Fibroblast of upper back skin (primary cell): ENCODE measurements at regions not wholly inside any gene's neighbourhood (a gene's known extent, or its start where the extent isn't known, plus 50 kb on each side); places are given as distances from the start of the nearest gene placed in this dataset.

Source experiments
- DNase-seq: peaks from one replicate; pipeline ENCODE4 v3.0.0-alpha.2; 2013

DNA sequence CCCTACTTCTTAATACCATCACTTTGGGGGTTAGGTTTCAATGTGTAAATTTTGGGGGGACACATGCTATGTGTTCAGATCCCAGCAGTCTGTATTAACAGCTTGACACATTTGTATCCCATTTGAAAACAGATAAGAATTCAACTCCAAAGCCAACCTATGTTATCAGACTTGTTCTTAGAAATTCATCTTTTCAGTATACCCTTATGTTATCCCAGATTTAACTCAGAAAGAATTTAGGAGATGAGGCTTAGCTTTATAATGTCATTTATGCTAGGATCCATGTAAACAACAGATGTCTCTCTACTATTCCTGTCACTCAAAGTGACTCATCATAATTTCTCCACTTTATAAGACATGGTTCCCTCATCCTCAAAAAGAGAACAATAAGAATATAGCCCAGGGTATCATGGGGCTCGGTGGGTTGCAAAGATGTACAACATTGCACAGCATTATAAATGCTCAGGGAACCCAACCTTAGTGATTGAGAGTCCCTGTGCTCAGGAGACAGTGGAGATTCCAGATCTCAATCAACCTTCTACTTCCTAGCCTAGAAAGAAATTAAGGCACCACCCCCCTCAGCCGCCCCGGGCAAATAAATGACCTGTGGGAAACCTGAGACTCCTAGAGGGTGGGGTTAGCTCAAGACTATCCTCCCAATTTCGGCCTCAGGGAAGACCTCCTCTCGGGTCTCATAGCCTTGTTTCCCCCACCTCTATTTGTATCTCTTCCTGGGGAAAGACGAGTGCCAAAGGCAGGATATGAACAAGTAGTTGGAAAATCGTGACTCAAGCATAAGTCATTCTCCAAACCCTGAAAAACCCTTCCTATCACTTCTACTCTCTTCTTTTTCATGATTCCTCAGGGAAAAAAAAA lies 265.1 kb upstream of the CAMK1G start:
- peak; percentile 53 for DNase-seq

DNA sequence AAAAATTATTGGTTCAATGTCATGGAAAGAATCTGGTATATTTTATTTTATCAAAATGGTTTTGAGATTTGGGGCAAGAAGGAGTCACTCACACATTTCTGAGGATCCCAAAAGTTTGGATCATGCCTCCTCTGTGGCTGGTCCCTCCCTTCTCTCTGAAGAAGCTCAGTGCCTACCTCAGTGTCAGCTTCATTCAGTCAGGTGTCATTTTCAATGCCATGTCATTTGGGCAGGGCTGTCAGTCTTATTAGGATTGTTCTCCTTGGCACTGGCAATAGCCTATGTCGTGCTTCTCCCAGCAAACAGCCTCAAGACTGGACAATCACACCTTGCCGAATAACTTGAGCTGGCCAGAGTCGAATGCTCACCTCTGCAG lies 264.5 kb upstream of the CAMK1G start:
- no peak for DNase-seq

DNA sequence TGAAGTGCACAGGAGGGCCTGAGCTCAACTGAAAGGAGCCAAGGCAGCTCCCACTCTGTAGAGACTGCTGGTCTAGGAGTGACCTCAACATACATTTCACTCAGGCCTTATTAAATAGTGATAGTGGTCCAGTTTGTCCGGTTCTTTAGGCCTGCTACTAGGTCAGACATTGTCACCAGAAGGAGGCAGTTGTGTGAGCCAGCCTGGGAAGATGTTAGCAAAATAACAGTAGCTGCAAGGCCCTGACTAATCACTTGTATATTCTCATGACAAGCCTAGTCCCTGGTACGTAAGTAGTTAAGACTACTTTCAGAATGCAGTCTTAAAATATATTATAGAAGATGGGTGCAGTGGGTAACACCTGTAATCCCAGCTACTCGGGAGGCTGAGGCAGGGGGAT lies 264.0 kb upstream of the CAMK1G start:
- DNase-seq = peak; percentile 24

DNA sequence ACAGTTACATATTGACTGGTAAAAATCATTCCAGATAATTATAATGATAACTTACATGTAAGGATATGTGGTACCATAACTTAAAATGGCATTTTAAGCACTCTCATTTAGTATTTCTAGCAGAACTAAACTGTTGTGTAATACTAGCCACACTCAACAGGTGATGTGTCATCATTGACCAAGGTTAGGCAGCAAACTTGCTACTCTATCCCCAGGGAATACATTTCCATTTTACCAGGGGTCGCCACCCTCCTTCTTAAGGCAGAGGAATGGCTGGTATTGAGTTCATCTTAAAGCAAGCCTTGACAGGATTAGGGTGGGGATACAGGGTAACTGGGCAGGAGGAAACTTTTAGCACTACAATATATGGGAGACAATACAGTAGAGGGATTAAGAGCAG lies 259.8 kb upstream of the CAMK1G start:
- DNase-seq = peak; percentile 31

DNA sequence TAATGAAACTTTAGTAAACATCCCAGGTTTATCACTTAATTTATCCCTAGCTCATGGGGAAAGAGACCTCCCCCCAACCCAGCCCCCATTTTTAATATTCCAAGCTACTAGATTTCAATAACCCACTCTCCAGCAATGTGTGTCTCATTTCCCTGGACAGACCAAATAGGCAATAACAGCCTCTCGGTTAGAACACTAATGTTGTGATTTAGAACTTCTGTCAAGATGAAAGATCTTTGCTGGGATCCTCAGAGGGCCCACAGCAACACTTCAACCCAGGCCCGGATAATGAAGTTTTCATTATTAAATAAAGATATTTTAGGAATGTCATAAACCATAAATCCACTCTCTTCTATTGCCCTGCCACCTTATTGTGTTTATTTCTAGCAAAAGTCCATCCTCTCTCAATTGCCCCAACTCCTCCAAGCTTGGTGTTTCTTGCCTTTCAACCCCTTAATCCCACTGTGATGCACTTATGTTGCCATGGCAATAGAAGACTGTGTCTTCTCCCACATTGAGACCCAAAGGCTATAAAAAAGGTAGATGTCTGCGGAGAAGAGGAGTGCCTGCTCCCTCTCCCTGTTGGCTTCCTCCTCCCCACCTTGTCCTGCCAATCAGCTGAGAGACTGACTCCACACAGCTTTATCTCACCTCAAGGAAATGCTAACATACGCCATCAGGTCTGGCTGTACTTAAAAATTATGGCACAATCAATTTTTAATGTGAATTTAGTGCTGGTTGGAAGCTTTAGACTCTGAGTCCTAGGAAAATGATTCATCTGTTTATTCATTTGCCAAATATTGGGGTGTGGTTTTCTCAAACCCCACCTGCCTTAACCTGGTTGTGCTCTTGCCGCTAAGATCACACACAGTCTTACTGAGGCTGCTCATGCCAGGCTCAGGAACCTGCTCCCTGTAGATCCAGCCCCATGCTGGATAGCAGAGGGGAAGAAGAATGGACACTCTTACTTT lies 258.3 kb upstream of the CAMK1G start:
- no peak for DNase-seq

DNA sequence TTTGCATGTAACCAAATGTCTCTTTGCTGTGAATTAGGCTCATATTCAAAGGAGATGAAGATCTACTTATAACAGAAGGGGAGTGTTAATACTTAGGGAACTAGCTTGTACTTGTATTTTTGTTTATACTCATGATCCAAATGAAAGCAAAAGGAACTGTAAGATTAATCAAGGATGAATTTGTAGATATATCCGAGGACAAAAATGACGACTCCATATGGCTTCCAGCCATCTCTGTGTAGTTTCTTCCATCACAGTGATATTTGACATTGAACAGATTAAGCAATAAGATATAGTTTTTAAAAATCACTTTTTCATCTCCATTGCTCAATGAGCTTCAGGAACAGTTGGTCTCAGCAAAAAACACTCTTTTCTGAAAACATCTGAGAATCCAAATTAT lies 257.4 kb upstream of the CAMK1G start:
- no peak for DNase-seq

DNA sequence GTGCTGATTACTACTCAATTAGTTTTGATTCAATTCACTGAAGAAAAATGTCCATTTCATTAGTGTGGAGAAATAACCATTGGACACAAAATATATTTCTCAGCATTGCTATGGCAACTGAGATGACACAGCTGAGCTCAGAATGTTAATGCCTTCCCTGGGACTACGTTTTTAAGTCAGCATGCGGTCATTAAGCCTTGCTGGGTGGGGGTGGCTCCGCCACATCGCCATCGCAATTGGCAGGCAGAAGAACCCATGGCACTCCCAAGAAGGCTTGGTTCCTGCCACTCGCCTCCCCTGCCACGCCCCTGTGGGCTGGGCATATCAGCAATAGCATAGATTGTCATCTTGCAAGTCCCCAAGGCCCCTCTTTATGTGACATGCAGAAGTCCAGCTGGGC lies 256.7 kb upstream of the CAMK1G start:
- peak; percentile 15 for DNase-seq

DNA sequence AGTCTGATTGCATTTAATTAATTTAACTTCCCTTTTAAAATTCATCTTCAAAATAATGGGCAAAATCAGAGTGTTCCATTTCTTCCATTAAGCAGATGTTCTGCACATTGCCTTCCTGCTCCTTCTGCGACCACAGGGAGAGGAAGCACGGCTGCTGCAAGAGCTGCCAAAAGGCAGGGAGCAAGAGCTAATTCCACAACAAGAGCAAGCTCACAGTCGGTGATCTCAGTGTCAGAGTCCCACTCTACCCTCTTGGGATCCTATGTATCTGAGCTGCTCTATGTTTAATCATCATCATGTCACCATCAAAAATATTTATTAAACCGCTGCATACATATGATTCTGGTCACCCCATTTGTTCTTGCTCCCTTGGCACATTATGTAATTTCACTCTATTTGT lies 255.3 kb upstream of the CAMK1G start:
- peak; percentile 56 for DNase-seq

DNA sequence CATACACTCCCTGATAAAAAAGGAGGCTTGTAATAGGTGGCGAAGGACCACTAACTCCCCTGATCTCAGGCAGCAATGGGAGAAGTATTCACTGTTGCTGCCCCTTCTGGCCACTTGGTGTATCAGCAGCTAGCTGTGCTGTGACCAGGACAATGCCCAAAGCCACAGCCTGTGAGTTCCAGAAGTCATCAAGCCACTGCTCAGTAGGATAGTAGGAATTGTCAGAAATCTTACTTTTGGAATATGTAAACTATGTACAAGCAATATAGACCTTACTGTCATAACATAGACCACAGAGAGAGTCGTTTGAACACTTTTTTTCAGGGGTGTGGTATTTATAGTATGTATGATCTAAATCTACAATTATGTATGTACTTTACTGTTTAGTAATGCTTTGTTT lies 248.3 kb upstream of the CAMK1G start:
- peak; percentile 40 for DNase-seq

DNA sequence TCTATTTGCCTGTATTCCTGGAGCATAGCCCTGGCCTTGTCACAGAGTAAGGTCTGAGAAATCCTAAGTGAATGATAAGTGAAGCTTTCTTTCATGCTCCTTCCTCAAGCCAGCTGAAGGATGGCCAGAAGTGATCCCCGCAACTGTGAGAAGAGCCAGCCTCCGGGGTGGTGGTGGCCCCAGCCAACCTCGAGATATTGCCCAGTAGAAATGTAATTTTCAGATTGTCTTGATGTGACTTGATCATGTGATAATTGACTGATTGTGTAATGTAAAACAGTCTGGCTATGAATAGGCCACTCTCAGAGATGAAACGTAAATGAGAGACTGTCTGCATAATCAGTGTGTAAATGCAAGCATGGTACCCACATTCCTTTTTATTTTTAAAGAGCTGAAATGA lies 242.4 kb upstream of the CAMK1G start:
- DNase-seq = no peak

DNA sequence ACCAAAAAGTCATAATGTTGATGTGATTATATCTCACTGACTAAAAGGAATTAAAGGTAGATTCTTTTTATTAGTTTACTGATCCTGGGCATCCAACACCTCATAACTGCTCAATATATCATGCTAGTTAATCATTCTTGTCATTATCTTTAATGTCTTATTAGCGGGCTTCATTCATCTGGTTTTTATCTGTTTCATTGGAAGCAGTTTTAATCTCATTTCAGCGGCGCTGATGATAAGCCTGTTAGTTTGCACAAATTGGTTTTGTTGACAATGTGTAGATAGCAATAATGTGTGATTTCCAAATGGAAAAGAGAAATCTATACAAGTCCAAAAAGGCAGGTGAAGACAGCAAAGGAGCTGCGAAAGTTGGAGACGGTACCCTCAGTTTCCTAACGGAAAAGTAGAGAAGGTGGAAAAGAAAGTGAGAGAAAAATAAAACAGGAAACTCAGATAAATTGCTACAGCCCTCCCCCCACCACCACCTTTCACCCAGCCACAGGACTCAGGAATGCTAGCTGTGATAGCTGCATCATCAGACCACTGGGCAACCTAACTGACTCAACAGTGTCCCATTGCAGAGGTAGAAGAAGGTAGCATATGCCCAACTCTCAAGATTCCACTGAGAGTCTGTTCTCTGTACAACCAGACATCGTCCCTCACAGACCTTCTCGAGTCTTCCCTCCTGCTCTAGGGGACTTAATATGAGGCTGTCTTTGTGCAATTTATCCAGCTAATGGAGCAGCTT lies 241.7 kb upstream of the CAMK1G start:
- DNase-seq = no peak

DNA sequence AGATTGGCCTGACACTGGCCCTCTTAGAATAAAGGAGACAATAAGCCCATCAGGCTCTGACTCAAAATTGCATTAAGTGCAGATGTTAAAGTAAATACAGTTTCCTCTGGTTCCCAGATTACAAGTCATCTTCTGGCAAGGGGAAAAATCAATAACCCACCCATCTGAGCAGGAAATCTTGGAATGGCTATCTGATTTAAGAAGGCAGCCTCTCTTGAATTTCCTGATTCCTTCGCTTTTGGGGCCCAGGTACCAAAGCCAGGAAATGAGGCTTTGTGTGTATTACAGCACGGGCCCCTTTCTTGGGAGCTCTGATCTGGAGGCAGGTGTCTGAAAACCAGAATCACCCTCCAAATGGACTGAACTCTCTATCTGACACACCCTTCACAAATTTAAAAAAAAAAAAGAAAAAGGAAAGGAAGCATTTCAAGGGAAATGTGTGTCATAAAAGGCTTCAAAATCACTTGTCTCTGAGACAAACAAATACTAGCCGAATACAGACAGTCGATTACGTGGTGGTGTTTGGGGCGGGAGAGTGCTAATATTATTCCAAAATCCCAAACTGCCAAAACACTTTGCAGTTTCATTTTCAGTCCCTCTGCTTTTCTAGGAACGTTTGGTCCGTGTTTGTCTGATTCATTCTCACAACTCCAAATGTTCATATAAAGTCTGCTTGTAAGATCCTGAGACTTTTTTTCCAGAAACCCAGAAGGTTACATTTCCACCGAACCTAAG lies 240.9 kb upstream of the CAMK1G start:
- no peak for DNase-seq

DNA sequence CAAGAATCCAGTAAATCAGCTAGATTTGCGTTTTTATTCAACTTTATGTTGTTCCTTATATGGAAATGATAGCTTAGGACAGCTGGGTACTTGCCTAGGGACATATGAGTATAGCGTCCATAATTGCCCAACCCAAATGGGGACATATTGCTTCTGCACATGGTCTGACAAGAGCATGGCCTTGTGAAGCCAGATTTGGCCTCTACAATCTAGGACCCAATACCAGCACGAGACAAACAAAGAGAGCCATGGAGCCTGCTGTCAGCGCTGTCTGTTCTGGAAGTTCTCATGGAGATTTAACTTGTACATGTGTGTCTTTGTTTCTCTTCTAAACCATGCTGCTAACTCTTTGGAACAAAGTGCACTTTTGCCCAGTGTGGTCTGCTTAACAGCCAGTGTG lies 240.0 kb upstream of the CAMK1G start:
- no peak for DNase-seq

DNA sequence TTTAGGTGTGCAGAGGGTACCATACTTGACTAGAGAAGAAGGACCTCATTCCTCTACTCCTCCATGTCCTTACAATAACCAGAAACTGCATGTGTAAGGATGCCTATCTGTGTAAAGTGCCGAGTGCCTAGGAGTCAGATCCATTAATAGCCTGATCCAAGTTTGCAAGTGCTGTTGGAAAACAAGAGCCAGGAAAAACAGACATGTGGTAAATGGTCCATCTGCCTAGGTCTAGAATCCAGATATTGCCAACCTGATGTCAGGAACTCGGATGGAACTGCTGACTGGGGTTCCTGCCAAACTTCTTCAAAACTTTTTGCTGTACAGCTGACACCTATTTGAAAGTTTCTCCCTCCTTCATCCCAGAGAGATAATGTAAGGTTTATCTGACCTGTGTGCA lies 239.4 kb upstream of the CAMK1G start:
- DNase-seq = no peak

DNA sequence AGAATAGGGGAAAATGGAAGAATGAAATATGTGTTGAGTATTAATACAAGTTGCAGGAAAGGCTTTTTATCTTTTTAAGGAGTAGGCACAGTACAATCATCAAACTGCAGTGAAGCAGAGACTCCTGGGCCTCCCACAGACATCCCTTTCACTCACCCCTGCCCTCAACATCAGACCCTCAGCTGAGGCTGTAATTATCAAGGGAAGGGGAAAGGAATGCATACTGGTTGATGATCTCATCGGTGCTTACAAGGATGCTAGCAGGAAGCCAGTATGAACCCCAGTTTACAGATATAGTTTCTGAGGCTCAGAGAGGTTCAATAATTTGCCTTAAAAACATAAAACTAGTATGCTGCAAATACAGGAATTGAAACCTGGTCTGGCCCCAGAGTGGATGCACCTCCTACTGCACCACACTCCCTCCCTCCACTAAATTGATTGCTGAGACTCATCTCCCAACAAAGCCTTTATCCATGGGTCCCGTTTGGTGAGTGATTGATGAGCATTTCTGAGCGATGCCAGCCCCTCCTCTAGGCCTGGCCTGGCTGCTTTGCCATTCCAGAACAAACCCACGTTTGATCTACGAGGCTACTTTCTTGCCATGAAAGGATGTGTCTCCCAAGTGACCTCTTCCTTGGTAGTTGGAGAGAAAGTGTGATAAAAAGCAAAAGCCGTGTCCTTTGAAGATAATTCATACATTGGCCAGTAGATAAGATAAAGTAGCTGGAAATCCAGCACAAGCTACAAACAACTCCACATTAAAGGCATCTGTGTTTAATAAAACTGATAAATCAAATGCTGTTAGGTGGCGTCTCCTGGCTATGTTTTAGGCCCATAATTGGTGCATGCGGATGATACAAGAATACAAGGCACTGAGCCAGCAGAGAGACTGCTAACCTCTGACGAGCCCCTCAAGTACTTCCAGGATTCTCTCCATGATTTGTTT lies 233.9 kb upstream of the CAMK1G start:
- peak; percentile 79 for DNase-seq

DNA sequence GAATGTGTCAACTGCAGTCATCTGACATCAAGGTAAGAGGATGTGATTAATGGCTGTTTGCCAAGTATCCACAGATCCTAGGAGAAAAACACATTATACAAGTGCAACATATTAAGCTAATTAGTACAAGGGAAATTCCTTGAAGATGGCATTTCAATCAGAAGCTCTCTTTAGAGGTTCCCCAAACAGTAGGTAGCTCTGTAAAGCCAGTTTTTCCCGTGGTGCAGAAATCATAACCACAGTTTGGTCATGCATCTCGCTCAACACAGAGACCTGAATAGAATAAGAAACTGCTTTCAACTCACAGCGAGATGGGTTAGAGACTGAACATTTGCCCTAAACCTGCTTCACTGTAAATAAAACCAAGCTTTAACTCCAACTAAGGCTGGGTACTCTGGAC lies 230.5 kb upstream of the CAMK1G start:
- DNase-seq = no peak

DNA sequence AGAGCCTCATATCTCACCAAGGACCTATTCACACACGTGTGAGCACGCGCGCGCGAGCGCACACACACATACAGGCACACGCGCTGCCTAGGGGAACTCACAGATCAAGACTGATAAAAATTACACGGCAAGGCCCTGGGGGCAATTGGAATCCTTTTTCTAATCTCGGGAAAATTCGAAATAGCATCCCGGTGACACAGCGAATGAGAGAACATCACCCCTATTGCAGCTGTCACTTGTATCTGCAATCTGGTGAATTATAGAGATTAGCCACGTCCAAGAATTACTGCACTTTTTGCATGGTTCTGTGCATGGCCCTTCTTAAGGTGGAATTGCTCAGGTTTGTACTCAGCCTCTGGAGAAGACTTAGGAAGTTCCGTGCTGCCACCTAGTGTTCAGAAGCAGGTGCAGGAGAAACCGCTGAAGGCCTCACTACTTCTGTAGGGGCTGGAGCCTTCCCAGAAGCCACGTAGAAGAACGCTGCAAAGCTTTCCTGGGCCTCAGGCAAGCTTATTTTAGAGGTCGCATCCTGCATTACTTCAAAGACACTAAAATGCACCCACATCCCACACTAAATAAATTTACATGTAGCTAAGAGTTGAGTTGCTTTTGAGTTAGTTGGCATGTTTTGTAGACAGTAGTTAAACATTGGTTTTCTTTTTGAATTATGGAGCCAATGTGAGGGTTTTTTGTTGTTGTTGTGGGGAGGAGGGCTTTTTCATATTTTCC lies 229.2 kb upstream of the CAMK1G start:
- peak; percentile 94 for DNase-seq

DNA sequence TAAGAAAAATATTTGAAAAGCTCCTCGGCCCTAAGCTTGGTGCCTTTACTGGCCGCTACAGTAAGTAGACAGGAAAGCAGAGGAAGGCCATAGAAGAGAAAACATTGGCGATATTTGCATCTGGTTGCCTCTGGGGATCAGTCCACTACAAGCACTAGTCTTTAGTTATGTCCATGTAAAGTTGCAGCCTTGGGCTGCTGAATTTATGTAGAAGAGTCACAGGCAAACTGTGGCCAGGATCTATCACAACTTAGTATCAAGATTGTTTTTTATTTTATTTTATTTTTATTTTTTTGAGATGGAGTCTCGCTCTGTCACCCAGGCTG lies 228.7 kb upstream of the CAMK1G start:
- no peak for DNase-seq

DNA sequence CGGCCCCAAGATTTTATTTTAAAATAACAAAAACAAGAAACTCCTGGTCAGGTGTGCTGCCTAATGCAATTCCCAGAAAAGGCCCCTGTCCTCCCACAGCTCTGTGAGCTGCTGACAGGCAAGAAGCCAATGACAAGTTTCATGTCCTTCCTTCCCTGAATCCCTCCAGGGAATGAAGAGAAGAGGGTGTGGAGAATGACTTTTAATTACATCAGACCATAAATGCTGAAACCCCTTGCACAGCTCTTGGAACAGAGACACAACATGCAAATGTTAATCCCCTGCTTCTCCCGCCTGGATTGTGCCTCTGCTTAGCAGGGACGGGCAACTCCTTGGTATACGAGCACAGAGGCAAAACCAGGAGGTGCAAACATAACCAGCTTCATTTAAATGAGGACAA lies 228.1 kb upstream of the CAMK1G start:
- no peak for DNase-seq

DNA sequence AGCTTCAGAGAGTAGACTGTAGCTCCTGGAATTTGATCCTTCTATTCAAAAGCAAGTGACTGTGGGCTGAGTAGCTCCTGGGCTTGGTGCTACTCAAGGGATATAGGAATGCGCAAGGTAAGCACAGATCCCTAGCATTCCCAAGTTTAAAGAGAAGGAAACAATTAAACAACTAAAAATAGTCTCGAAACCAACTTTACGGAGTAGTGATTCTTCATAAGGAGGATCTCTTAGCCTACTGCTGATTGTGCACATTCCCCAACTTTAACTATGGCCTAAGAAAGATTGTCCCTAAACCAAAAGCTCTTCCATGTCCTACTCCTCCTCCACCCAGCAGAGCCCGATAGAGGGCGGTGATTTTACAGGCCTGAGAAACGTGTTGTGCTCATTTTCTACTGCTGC lies 226.5 kb upstream of the CAMK1G start:
- no peak for DNase-seq

DNA sequence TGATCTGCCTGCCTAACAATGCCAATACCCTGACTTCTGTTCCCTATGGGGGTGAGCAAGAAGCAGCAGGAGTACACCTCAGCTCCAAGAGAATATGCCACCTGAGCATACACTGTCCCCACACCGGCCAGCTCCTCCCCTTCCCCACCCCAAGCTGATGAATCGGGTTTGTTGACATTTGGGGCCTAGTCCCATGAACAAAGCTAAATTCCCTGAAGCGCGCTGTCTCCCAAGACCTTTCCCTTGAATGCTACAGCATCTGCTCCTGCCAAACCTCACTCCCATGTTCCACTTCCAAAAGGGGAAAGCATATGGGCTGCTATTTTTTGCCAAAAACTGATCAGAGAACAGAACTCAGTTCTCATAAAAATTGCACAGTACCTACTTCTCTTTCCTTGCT lies 220.4 kb upstream of the CAMK1G start:
- no peak for DNase-seq
